ENCODE measurements at regions not wholly inside any gene's neighbourhood (a gene's known extent, or its start where the extent isn't known, plus 50 kb on each side); places are given as distances from the start of the nearest gene placed in this dataset.
"Not testable (repeated sequence)": the region's sequence is repeated elsewhere in the genome, so short reads cannot be mapped to it uniquely, and the experiment has no call there.

DNA sequence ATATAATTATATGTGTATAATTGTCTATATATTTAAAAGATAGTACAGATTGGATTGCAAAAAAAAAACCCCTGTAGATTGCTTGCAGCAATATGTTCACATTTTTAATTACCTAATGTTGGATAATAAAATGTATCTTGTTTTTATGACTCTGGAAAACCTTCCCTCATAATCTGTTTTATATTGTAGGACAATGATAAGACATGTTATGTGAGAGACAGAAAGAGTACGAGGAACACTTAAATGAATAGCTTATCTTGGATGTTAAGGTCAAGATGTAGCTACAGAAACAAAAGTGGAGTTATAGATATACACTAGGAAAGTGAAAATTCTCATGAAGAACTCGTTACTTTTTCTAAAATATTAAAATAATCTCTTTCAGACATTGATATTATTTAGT lies 691.6 kb upstream of the IMPG1 start:
- no peak for DNase-seq

DNA sequence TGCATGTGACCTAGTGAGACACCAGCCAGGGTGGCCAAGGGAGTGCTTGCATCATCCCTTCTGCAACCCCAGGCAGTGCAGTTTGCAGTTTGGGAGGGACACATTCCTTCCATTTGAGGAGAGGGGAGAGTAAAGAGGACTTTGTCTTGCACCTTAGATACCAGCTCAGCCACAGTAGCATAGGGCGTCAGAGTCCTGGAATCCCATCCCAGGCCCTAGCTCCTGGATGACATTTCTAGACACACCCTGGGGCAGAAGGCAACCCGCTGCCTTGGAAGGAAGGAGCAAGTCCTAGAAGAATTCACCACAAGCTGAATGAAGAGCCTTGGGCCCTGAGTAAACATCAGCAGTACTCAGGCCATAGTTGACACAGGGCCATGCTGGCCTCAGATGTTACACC lies 680.4 kb upstream of the IMPG1 start:
- no peak for DNase-seq

DNA sequence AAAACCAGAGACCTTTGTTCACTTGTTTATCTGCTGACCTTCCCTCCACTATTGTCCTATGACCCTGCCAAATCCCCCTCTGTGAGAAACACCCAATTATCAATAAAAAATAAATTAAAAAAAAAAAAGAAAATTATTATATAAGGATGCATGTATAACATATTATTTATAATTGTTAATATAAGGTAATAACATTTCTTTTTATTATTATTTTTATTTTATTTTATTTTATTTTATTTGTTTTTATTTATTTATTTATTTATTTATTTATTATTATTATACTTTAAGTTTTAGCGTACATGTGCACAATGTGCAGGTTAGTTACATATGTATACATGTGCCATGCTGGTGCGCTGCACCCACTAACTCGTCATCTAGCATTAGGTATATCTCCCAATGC lies 672.9 kb upstream of the IMPG1 start:
- DNase-seq = not testable (repeated sequence)

DNA sequence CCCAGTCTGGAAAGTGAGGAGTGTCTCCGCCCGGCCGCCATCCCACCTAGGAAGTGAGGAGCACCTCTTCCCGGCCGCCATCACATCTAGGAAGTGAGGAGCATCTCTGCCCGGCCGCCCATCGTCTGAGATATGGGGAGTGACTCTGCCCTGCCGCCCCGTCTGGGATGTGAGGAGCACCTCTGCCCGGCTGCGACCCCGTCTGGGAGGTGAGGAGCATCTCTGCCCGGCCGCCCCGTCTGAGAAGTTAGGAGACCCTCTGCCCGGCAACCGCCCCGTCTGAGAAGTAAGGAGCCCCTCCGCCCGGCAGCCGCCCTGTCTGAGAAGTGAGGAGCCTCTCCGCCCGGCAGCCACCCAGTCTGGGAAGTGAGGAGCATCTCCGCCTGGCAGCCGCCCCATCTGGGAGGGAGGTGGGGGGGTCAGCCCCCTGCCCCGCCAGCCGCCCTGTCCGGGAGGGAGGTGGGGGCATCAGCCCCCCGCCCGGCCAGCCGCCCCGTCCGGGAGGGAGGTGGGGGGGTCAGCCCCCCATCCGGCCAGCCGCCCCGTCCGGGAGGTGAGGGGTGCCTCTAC lies 671.8 kb upstream of the IMPG1 start:
- DNase-seq = not testable (repeated sequence)

DNA sequence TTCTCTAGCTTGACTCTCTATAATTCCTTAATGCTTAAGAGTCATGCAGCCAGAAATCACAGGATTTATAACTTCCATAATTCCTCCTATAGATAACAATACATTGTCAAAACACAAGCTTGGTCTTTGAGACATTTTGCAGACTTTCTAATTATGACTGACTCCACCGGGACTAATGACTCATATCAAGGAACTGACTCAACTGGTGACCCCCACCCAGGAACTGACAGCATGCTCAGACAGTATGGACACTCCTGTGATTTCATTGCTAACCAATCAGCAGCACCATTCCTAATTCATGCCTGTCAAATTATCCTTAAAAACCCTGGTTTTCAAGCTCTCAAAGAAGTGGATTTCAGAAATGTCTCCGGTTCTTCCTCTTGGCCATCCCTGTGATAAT lies 670.5 kb upstream of the IMPG1 start:
- no peak for DNase-seq

DNA sequence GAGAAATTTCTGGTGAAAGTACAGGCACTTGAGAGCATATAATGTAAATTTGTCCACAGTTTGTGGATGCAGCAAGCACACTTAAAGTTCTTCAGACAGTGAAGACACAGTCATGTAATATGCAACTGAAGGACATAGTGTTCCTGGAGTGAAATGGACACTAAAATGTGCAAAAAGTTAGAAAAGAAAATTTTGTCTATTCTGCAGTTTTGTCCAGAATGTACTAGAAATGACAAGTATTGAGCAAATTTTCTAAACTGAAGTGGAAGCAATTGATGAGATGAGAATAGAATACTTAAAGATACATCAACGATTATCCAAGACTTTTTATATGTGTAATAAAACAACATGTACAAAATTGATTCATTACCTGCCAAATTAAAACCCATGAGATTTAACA lies 647.0 kb upstream of the IMPG1 start:
- no peak for DNase-seq

DNA sequence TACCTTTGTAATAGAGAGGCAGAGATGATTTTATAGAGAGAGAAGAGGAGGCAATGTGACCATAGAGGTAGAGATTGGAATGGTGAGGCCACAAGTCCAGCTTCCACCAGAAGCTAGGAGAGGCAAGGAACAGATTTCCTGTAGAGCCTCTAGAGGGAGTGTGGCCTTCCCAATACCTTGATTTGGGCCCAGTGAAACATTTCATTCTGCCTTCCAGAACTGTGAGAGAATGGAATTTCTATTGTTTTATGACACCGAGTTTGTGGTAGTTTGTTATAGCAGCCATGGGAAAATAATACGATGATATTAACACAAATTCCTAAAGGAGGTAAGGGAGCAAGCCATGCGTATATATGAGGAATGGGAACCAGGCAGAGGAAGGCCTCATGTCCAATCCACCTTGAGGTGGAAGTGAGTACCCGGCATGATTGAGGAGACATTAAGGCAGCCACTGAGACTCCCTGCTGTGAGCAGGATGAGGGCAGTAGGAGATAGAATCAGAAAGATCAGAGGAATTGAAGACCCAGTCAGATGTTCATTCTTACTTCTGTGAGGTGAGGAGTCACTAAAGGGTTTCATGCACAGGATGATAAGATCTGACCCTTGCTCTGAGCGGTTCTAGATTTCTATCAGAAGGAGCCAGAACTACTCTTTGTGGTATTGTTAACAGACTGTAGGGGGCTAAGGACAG lies 636.3 kb upstream of the IMPG1 start:
- DNase-seq = no peak

DNA sequence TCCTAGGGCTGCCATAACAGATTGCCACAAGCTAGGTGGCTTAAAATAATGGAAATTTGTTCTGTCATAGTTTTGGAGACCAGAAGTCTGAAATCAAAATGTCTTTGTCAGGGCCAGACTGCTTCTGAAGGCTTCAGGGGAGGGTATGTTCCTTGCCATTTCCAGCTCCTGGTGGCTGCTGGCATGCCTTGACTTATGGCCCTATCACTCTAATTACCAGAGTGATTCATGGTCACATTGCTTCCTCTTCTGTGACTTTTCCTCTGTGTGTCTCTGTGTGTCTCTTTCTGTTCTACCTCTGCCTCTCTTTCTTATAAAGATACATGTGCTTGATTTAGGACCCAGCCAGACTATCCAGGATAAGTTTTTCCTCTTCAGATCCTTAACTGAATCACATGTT lies 635.2 kb upstream of the IMPG1 start:
- no peak for DNase-seq

DNA sequence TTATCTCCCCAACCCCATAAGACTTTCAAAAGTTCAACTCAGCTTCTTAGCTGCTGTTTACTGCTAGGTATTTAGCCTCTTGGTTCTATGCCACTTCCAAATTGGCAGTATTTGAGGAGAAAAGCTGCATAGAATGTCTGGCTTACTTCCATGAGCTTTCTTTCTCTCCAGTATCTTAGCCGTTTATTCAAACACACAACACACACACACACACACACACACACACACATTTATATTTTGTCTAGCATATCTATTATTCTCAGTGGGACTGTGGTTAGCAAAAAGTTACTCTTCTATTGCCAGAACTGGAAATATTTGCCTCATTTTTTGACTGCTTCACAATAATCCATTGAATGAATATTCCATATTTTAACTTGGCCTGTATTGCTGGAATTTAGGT lies 634.2 kb upstream of the IMPG1 start:
- DNase-seq = no peak

DNA sequence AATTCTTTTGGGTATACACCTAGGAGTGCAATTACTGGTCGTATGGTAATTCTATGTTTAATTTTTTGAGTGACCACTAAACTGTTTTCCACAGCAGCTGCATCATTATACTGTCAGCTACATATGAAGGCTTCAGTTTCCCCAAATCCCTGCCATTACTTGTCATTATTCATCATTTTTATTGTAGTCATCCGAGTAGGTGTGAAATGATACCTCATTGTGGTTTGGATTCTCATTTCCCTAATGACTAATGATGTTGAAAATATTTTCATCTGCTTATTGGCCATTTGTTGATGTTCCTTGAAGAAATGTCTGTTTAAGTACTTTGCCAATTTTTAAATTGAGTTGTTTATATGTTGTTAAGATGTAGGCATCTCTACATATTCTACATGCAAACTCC lies 633.6 kb upstream of the IMPG1 start:
- DNase-seq = no peak

DNA sequence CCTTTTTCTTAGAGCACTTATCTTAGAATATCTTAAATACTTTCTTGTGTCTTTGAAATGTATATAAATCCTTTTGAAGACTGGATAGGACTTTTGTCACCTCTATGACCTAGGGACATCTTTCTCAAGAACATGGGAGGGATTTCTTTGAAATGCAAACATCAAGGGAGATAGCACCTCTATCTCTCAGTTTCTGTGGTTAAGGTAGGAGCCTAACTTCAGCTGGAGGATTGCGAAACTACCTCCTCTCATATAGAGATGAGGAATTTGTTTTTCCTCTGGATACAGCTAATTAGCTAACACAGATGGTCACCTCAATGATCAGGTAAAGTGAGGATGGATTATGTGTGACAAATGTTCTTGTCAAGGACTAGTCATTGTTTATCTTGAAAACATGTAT lies 631.3 kb upstream of the IMPG1 start:
- DNase-seq = no peak

DNA sequence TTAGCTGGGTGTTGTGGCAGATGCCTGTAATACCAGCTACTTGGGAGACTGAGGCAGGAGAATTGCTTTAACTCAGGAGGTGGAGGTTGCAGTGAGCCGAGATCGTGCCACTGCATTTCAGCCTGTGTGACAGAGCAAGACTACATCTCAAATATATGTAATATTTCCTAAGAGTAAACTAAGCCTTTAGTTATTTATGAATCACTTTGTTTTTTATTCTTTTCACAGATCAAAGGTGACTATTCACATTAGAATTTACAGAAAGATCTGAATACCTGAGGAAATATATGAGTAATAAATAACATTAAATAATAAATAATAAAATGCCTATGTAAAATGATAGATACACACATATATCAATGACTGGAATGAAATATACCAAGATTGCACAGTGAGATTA lies 630.8 kb upstream of the IMPG1 start:
- no peak for DNase-seq

DNA sequence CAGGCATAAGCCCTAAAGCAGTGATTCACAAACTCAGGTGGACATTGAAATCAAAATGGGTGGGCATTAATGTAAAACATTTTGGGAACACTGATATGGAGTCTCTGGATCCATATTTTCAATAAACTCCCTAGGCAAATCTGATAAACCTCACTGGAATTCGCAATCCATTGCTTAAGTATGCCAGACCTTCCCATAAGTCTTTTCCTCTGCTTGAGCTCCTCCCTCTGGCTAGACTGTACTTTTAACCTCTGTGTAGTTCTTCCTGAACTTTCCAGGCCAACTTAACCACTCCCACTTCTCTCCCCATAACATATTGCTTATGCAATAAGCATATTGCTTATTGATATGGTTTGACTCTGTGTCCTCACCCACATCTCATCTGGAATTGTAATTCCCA lies 629.7 kb upstream of the IMPG1 start:
- DNase-seq = no peak

DNA sequence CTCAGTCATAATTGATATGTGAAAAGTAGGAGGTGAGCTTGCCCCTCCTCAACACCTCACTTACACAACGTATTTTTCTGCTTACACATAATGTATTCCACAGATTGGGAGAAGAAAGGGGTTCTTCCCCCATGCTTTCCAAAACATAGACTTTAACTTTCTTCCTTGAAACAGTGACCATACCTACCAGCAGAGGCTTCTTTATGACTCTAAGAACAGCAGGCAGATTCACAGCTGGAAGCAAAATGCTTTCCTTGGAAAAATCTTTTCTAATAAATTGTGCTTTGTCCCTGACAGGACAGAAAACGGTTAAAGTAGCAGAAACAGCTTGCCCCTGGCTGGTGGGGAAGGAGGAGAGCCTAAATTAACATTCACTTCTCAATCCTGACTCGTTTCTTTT lies 629.1 kb upstream of the IMPG1 start:
- no peak for DNase-seq

DNA sequence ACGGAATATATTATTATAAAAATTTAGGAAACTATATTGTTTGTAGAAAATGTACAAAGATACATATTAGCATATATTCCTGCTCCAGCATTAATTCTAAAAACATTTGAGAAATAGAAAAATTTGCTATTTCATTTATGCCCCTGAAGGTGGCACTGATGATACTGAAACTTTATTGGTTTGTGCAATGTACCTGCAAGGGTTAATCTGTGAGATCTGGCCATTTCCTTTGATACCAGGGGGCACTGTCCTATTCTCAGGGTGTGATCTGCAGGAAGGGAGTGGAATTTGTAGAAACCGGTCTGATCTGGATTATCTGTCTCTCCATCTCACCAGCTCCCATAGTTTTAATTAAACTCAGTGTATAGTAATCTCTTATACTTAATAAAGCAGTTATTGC lies 625.1 kb upstream of the IMPG1 start:
- no peak for DNase-seq

DNA sequence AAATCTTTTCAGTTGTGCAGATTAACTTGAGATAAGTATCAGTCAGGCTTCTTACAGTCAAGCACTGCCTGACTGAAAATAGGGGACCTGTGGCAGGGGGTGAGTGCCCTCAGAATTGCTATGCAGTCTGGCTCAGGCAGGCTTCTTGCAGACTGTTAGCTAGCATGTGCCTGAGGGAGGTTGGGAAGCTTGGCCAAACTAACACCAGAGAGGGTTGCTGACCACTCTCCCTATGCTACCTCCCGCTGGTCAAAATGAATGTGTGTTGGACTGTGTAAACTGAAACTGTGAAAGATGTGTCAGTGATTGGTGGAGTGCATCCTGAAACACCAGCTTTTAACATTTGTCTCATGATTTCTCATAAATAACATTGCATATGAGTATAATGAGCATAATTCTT lies 622.3 kb upstream of the IMPG1 start:
- DNase-seq = no peak

DNA sequence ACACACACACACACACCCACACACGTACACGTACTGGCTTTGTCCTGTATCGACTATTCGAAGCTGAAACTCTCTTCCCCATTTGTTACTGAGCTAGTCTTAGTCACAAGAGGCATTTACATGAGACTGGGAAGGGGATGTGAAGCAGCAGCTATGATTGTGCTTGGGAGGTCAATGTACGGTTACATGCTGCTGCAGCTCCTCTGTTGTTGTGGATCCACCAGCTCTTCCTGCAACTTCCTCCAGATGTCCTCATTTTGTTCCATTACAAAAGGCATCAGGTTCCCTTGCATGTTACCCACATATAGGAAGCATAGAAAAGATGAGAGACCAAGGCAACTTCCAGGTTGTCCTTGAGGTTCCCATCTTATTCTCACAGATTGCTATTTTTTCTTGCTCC lies 612.4 kb upstream of the IMPG1 start:
- no peak for DNase-seq

DNA sequence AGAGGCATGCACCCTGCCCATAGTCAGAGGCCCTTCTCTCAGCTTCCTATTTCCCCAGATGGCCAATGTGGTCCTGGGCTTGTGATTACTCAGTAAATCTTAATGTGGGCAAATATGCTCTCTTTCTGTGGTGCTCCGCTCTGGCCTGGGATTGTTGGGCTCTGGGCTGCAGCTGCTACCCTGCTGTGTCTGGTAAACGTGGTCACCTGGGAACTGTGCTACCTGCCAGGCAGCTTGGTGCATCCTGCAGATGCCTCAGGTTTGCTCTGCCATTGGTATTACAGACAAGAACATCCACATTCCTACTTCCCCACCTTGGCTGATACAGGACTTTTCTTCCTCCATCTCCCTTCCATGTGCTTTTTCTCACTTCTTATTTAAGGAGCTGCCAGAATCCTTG lies 611.5 kb upstream of the IMPG1 start:
- no peak for DNase-seq

DNA sequence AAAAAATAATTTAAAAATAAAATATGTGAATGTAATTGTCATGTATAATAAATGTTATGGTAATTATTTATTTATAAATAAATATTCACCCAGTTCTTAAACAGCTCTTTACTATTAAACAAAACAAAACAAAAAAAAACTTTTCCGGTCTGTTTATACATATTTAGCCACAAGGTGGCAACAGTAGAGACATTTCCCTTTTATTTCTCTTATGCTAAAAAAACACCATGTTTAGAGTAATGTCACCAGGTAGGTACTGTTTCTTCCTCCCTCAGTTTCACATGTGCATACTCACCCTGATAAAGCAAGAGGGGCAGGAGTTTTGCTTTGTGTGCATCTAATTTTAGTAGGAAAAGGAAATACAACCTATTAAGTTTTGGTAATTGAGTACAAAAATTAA lies 610.4 kb upstream of the IMPG1 start:
- peak; percentile 41 for DNase-seq

DNA sequence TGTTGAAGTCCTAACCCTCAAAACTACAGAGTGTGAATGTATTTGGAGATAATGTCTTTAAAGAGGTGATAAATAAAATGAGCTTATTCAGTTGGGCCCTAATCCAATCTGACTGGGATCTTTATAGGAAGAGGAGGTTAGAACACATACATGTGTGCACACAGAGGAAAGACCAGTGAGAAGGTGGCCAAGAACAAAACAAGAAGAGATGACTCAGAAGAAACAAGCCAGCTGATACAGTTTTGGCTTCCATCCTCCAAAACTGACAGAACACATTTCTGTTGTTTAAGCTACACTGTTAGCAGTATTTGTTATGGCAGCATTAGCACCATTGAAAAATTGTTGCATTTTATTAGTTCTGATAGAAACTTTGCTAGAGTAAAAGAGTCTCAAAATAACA lies 609.3 kb upstream of the IMPG1 start:
- no peak for DNase-seq

DNA sequence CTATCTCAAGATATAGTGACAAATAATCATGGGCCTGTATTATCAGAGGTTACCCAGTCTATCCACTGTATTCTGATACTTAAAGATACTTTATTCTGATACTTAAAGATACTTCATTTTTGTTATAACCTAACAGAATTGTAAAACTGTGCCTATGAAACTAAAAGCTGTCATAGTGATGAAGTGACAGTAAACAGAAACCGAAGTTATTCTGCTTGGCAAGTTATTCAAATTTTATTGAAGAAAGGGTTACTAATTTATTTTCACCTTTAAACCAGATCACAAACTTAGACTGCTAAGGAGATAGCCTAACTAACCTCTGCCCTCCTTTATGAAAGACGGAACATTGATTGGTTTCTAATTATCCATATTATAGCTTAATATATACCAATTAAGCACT lies 604.6 kb upstream of the IMPG1 start:
- no peak for DNase-seq

DNA sequence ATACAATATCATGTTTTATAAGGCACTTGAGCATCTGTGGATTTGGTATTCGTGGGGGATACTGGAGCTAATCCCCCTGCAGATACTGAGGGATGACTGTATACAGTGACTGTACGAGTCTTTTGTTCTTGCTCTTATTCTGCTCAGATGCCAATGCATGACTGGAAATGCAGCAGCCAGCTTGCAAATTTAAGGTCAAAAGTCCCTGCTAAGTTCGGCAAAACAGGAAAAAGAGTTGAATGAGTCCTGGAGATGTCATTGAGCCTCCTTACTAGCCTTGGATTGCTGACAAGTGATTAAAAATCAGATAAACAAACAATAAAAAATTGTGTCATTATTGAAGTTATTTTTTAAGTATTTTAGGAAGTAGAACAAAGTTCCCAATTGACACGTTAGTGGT lies 599.3 kb upstream of the IMPG1 start:
- DNase-seq = no peak

DNA sequence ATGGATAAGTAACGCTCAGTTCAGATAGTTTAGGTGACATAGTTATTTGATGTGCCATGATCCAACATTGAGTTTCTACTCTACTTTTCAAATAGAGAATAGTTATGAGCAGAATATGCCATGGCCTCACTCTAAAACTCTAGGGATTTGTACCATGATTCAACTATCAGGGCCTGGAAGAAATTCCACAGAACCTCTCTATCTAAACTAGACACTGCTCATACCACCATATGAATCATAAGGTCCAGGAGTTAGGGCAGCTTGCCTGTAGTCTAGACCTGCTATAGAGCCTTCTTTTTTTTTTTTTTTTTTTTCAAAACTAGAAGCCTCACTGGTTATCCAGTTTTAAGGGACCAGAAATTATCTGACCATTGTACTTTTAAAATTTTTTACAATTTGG lies 571.8 kb upstream of the IMPG1 start:
- DNase-seq = no peak

DNA sequence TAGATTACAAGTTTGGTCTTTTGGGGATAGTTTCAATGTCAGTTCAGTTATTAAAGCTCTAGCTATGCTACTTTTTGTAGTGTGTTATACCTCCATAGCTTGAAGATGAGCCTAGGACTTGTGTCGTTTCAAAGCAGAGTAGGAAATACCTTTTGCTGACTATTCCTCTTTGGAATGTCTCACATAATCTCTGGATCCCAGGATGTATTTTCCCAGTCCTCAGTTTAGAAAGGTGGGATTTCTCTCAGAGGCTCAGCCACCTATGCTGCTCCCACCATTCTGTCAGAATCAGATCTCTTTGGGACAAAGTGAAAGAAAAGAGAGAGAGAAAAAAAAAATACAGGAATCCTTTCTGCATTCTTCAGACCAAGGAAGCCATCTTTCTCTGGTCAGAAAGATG lies 567.5 kb upstream of the IMPG1 start:
- no peak for DNase-seq

DNA sequence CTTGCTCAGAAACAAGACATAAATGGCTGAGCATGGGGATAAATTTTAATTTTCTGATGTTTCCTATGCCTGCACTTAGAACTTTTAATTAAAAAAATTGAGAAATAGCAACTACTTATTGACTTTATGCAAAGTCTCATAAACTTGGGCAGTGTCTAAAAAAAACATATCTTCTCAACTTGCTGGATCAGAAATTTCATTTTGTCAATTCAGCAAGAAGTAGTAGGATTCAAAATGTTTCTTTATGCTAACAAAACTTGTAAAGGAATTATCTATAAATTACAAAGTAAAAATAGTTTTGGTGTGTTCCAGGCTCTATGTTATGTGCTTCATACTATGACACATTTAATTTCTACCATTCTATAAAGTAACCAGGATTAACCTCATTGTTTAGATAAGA lies 562.2 kb upstream of the IMPG1 start:
- DNase-seq = no peak

DNA sequence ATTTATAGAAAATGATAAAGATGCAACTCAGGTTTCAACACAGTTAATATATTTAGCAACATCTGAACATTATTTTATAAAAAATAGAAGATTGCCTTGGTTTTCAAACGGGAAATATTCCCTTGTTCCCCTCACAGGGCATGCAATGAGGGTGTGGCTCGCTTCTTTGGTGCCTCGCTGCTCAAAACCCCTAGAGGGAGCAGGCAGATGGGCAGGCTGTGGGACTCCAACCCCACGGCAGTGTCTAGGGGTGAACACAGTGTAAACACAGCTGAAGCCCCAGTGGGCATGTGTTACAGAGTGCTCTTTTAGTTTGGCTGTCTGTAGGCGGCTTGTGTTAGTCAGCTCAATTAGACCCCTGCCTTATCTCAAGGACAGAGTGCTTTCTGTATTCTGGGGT lies 560.8 kb upstream of the IMPG1 start:
- no peak for DNase-seq
